ENCODE measurements at regions not wholly inside any gene's neighbourhood (a gene's known extent, or its start where the extent isn't known, plus 50 kb on each side); places are given as distances from the start of the nearest gene placed in this dataset.

DNA sequence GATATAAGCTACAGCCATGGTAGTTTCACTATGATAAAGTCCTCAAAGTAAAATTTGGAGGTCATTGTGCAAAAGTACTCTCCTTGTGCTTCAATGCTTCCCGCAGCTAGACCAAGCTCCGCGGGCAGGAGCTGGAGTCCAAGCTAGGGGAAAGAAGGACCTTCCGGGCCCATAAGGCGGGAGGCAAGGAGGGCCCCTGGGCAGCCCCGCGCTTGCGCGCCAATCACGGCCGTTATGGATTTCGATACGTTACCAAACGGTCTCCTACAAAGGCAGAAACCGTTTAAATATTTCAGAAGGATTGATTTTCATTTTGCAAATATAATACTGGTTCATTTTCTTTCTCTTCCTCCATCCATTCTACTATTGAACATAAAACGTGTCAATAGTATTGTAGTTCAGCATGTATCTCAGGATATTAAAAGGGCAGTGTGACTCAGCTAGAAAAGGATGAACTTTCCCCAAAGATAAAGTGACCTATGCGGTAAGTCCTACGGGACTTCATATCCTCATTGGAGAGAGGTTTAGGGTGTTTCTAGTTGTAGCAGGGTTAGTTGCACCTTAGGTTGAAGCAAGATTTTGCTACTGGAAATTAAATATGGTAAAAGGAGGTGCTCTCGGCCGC lies 128.0 kb downstream of the KIF20B start:
- no peaks in the 10 kb centered on the region for H3K4me1 ChIP-seq (ENCODE audit: insufficient read depth, low read length)
- no peak for ATAC-seq
- no peaks in the 10 kb centered on the region for H3K36me3 ChIP-seq (replicated peaks in 1 of 2; ENCODE audit: control insufficient read depth in 1 of 2, insufficient read depth in 2 of 2, low read length in 2 of 2)
- H3K27ac ChIP-seq (ENCODE audit: extremely low read length, insufficient read depth, low read length), result no peak overlapping the region
- intact Hi-C loops (cut with micrococcal nuclease; ENCODE audit: unreplicated experiment), result no loop called here
- ChIA-PET POLR2A (no interaction called here), CTCF (ENCODE audit: low intra/inter-chr PET ratio, low total read pairs) (no interaction called here)
- no TSS peak for BruUV-seq (replicated peaks)
- DNase-seq (ENCODE audit: low spot score), result no peak
- WGBS (ENCODE audit: low lambda C conversion rate), result 81% methylated on average over 20 of the region's 20 CpGs
- H3K4me2 ChIP-seq (ENCODE audit: low read depth, low read length), result no peak overlapping the region
- in situ Hi-C loops (cut with HindIII; ENCODE audit: extremely low pct_ligation_motif_present, low pct_unique_long_range_greater_than_20kb), result no loop called here
- H4K20me1 ChIP-seq (ENCODE audit: insufficient read depth, low read length), result no peaks in the 10 kb centered on the region
- no peak overlapping the region for H3K4me3 ChIP-seq (replicated peaks in 1 of 3; ENCODE audit: insufficient read depth in 1 of 3, low read depth in 2 of 3, low read length in 3 of 3)
- no peak overlapping the region for H3K9ac ChIP-seq (ENCODE audit: insufficient read depth, low read depth, low read length)
- TF ChIP-seq HMGA1 (CRISPR knock-in tag; conservative IDR thresholded peaks at IDR 0.05), result no peak
- no peak for TF ChIP-seq SMAD1 (CRISPR knock-in tag; IDR thresholded peaks at IDR 0.05; ENCODE audit: borderline replicate concordance, low read depth)
- no peak for TF ChIP-seq ZNF790 (CRISPR knock-in tag; IDR thresholded peaks at IDR 0.05; ENCODE audit: borderline replicate concordance)
- TF ChIP-seq ZNF230 (CRISPR knock-in tag; IDR thresholded peaks at IDR 0.05), result no peak
- no peak for TF ChIP-seq ZNF101 (CRISPR knock-in tag; IDR thresholded peaks at IDR 0.05; ENCODE audit: borderline replicate concordance, low read depth)
- TF ChIP-seq, protein P1, sequence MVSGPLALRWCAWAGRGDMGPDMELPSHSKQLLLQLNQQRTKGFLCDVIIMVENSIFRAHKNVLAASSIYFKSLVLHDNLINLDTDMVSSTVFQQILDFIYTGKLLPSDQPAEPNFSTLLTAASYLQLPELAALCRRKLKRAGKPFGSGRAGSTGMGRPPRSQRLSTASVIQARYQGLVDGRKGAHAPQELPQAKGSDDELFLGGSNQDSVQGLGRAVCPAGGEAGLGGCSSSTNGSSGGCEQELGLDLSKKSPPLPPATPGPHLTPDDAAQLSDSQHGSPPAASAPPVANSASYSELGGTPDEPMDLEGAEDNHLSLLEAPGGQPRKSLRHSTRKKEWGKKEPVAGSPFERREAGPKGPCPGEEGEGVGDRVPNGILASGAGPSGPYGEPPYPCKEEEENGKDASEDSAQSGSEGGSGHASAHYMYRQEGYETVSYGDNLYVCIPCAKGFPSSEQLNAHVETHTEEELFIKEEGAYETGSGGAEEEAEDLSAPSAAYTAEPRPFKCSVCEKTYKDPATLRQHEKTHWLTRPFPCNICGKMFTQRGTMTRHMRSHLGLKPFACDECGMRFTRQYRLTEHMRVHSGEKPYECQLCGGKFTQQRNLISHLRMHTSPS (CRISPR knock-in tag; IDR thresholded peaks at IDR 0.05; ENCODE audit: low read depth), result no peak
- TF ChIP-seq ZNF761 (CRISPR knock-in tag; conservative IDR thresholded peaks at IDR 0.05), result no peak
- TF ChIP-seq HHEX (CRISPR knock-in tag; IDR thresholded peaks at IDR 0.05), result no peak
- TF ChIP-seq, protein P2, sequence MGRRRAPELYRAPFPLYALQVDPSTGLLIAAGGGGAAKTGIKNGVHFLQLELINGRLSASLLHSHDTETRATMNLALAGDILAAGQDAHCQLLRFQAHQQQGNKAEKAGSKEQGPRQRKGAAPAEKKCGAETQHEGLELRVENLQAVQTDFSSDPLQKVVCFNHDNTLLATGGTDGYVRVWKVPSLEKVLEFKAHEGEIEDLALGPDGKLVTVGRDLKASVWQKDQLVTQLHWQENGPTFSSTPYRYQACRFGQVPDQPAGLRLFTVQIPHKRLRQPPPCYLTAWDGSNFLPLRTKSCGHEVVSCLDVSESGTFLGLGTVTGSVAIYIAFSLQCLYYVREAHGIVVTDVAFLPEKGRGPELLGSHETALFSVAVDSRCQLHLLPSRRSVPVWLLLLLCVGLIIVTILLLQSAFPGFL (CRISPR knock-in tag; IDR thresholded peaks at IDR 0.05), result no peak
- no peak for TF ChIP-seq HNRNPH1 (optimal IDR thresholded peaks at IDR 0.05; ENCODE audit: low read depth, low read length)
- TF ChIP-seq, protein P3, sequence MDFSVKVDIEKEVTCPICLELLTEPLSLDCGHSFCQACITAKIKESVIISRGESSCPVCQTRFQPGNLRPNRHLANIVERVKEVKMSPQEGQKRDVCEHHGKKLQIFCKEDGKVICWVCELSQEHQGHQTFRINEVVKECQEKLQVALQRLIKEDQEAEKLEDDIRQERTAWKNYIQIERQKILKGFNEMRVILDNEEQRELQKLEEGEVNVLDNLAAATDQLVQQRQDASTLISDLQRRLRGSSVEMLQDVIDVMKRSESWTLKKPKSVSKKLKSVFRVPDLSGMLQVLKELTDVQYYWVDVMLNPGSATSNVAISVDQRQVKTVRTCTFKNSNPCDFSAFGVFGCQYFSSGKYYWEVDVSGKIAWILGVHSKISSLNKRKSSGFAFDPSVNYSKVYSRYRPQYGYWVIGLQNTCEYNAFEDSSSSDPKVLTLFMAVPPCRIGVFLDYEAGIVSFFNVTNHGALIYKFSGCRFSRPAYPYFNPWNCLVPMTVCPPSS (IDR thresholded peaks at IDR 0.05), result no peak
- TF ChIP-seq FOXJ3 (CRISPR knock-in tag; IDR thresholded peaks at IDR 0.05; ENCODE audit: borderline replicate concordance), result no peak
- TF ChIP-seq ZNF589 (CRISPR knock-in tag; conservative IDR thresholded peaks at IDR 0.05), result no peak
- TF ChIP-seq ZBTB42 (CRISPR knock-in tag; IDR thresholded peaks at IDR 0.05), result no peak
- TF ChIP-seq RFX3 (CRISPR knock-in tag; IDR thresholded peaks at IDR 0.05), result no peak
- no peak for TF ChIP-seq ZNF567 (CRISPR knock-in tag; IDR thresholded peaks at IDR 0.05; ENCODE audit: borderline replicate concordance)
- TF ChIP-seq, protein P4, sequence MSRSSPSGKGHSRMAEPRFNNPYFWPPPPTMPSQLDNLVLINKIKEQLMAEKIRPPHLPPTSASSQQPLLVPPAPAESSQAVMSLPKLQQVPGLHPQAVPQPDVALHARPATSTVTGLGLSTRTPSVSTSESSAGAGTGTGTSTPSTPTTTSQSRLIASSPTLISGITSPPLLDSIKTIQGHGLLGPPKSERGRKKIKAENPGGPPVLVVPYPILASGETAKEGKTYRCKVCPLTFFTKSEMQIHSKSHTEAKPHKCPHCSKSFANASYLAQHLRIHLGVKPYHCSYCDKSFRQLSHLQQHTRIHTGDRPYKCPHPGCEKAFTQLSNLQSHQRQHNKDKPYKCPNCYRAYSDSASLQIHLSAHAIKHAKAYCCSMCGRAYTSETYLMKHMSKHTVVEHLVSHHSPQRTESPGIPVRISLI (CRISPR knock-in tag; IDR thresholded peaks at IDR 0.05; ENCODE audit: borderline replicate concordance), result no peak
- TF ChIP-seq PHB2 (IDR thresholded peaks at IDR 0.05; ENCODE audit: partially characterized antibody), result no peak
- peaks cover 6% of the 10 kb centered on the region; the same call in 1 of the 2 replicates for H3K9me3 ChIP-seq (ENCODE audit: low read length)
- H2AFZ ChIP-seq (ENCODE audit: low read length), result no peak overlapping the region
- no peaks in the 10 kb centered on the region for H3K79me2 ChIP-seq (ENCODE audit: insufficient read depth, low read length)
- FAIRE-seq, result no peak
- no peaks in the 10 kb centered on the region for H3K27me3 ChIP-seq (ENCODE audit: control insufficient read depth in 1 of 2, insufficient read depth in 2 of 2, low read length in 2 of 2)

Measured in HepG2 (cell line).